Right atrium auricular region (tissue), 2 donors: ENCODE measurements at regions not wholly inside any gene's neighbourhood (a gene's known extent, or its start where the extent isn't known, plus 50 kb on each side); places are given as distances from the start of the nearest gene placed in this dataset.

Experiments used
- DNase-seq: peaks from one replicate; pipeline ENCODE4 v3.0.0-alpha.2; 2019; ENCODE audit warnings: low spot score
- H3K27ac ChIP-seq, 2 donors: fragments of 200-600 bp; sonication (generic); 1 replicate in 1 of 2; 2 replicates in 1 of 2; pipeline ENCODE4 v1.5.1; 2016 to 2019
- H3K27me3 ChIP-seq, 2 donors: fragments of 200-600 bp; sonication (generic); one replicate each; pipeline versions ENCODE4 v1.5.1 to v1.6.0; 2017 to 2019
- H3K36me3 ChIP-seq: fragments of 200-600 bp; sonication (generic); one replicate; pipeline ENCODE4 v1.5.1; 2016
- H3K4me1 ChIP-seq, 2 donors: fragments of 200-600 bp; sonication (generic); one replicate each; pipeline versions ENCODE4 v1.5.1 to v1.6.0; 2017 to 2019
- H3K4me3 ChIP-seq, 2 donors: fragments of 200-600 bp; sonication (generic); 1 replicate in 1 of 2; 2 replicates in 1 of 2; pipeline ENCODE4 v1.5.1; 2017 to 2019; ENCODE audit warnings: mild to moderate bottlenecking in 1 of 2, moderate library complexity in 1 of 2
- H3K9me3 ChIP-seq, 2 donors: fragments of 200-600 bp; sonication (generic); one replicate each; pipeline ENCODE4 v1.5.1; 2019
- CTCF ChIP-seq, 2 donors: fragments of 200-600 bp; sonication (generic); IDR thresholded peaks; one replicate each; pipeline ENCODE4 v1.5.1; 2019; ENCODE audit warnings: antibody characterized with exemption in 2 of 2

- Histone ChIP-seq H3K27me3 (no peaks in the 10 kb centered on the region), H3K9me3 (no peaks in the 10 kb centered on the region)
- no peak for TF ChIP-seq CTCF (IDR thresholded peaks at IDR 0.05)
Observed at GRCh38 chr3:95168526-95168925, 1105.7 kb downstream of the NSUN3 start.

GRCh38 chr3:95172164-95172943 is 1109.5 kb downstream of the NSUN3 start:
- no peak for TF ChIP-seq CTCF (IDR thresholded peaks at IDR 0.05)
- DNase-seq = no peak
- no peaks in the 10 kb centered on the region for H3K36me3 ChIP-seq

More at GRCh38 chr3:95168526-95168925, 1105.7 kb downstream of the NSUN3 start:
- Histone ChIP-seq H3K4me1 (no peaks in the 10 kb centered on the region), H3K36me3 (no peaks in the 10 kb centered on the region), H3K4me3 (no peak overlapping the region), H3K27ac (no peak overlapping the region)
- no peak for DNase-seq

DNA sequence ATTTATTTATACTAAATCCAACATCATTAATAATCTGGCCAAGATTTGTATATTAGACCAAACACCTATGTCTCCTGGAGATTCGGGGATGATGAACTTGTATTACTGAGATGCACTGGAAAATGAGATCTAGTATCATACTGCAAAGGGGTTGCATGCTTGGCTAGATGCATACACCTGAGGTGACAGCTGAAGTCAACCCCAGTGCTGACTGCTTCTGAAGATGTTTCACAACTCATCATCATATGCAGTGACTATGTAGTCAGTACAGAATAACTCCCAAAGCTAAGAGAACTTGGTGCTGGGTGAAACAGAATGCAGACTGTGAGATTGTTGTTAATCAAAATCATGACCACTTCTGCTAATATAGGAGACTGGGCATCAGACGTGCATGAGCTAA is 1114.2 kb downstream of the NSUN3 start:
- no peak for DNase-seq
- no peaks in the 10 kb centered on the region for H3K36me3 ChIP-seq
- no peaks in the 10 kb centered on the region for H3K27me3 ChIP-seq
- H3K4me1 ChIP-seq = no peaks in the 10 kb centered on the region
- H3K9me3 ChIP-seq = no peaks in the 10 kb centered on the region
- TF ChIP-seq CTCF (IDR thresholded peaks at IDR 0.05) = no peak
- H3K27ac ChIP-seq = no peak overlapping the region
- H3K4me3 ChIP-seq = no peak overlapping the region

More at GRCh38 chr3:95172164-95172943, 1109.5 kb downstream of the NSUN3 start:
- Histone ChIP-seq H3K27ac (no peak overlapping the region), H3K4me3 (no peak overlapping the region), H3K9me3 (no peaks in the 10 kb centered on the region), H3K4me1 (no peaks in the 10 kb centered on the region), H3K27me3 (no peaks in the 10 kb centered on the region)

GRCh38 chr3:95184038-95184437 is 1121.2 kb downstream of the NSUN3 start:
- no peaks in the 10 kb centered on the region for H3K9me3 ChIP-seq
- H3K4me3 ChIP-seq = no peak overlapping the region
- no peaks in the 10 kb centered on the region for H3K4me1 ChIP-seq
- no peaks in the 10 kb centered on the region for H3K36me3 ChIP-seq
- no peaks in the 10 kb centered on the region for H3K27me3 ChIP-seq
- TF ChIP-seq CTCF (IDR thresholded peaks at IDR 0.05) = no peak
- DNase-seq = no peak
- no peak overlapping the region for H3K27ac ChIP-seq

DNA sequence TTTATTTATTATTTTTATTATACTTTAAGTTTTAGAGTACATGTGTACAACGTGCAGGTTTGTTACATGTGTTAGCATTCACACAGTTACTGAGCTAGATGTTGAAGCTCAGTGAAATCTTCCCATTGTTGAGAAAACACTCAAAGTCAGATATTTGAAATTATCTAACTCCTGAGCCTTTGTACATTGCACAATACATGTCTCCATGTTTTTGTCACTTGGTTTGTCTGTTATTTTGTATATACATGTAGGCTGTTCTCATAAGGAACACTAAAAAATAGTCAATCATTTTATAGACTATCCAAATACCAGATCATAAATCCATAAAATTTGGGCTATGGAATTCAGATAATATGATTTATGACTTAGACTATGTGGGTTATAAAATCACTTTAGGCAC is 1126.5 kb downstream of the NSUN3 start:
- no peaks in the 10 kb centered on the region for H3K4me1 ChIP-seq
- no peak for TF ChIP-seq CTCF (IDR thresholded peaks at IDR 0.05)
- H3K9me3 ChIP-seq = no peaks in the 10 kb centered on the region
- H3K36me3 ChIP-seq = no peaks in the 10 kb centered on the region
- no peak for DNase-seq
- no peaks in the 10 kb centered on the region for H3K27me3 ChIP-seq
- no peak overlapping the region for H3K27ac ChIP-seq
- no peak overlapping the region for H3K4me3 ChIP-seq

GRCh38 chr3:95197661-95198060 is 1134.8 kb downstream of the NSUN3 start:
- H3K4me1 ChIP-seq = no peaks in the 10 kb centered on the region
- no peak overlapping the region for H3K27ac ChIP-seq
- H3K9me3 ChIP-seq = no peaks in the 10 kb centered on the region
- no peaks in the 10 kb centered on the region for H3K36me3 ChIP-seq
- no peaks in the 10 kb centered on the region for H3K27me3 ChIP-seq
- TF ChIP-seq CTCF (IDR thresholded peaks at IDR 0.05) = no peak
- DNase-seq = no peak
- H3K4me3 ChIP-seq = no peak overlapping the region
